ENCODE measurements at regions not wholly inside any gene's neighbourhood (a gene's known extent, or its start where the extent isn't known, plus 50 kb on each side); places are given as distances from the start of the nearest gene placed in this dataset.
A peak's percentile ranks its signal among the peaks of the same experiment; 100 is the strongest.
"Not testable (repeated sequence)": the region's sequence is repeated elsewhere in the genome, so short reads cannot be mapped to it uniquely, and the experiment has no call there.

DNA sequence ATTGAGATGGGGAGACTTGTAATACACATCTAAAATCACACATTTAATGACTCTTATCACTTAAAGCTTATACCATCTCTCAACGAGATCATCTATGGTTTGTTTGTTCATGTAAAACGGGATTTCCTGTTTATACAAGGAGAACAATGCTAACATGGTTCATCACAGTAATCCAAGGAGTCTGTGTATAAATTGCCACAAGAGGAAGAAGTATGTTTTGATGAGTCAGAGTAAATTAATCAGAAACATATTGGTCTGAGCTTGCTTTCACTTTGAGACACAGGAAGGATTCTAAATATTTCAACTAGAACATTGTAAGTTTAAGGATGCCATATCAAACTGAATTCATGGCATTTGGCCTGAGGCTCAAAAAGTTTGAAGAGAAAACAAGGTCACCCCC is 594.1 kb downstream of the GLUD2 start:
- DNase-seq (ENCODE audit: low read depth in 1 of 2, low spot score in 2 of 2), result peak in 1 of 2 experiments; percentile 75
- no peak overlapping the region for H3K4me3 ChIP-seq
- peaks cover 17% of the 10 kb centered on the region for H3K4me1 ChIP-seq (replicated peaks)
- no peaks in the 10 kb centered on the region for H3K9me3 ChIP-seq (replicated peaks)
- no peaks in the 10 kb centered on the region for H3K27me3 ChIP-seq (replicated peaks)
- no peaks in the 10 kb centered on the region for H3K36me3 ChIP-seq
- peak overlapping the region; percentile 49 for H3K27ac ChIP-seq

DNA sequence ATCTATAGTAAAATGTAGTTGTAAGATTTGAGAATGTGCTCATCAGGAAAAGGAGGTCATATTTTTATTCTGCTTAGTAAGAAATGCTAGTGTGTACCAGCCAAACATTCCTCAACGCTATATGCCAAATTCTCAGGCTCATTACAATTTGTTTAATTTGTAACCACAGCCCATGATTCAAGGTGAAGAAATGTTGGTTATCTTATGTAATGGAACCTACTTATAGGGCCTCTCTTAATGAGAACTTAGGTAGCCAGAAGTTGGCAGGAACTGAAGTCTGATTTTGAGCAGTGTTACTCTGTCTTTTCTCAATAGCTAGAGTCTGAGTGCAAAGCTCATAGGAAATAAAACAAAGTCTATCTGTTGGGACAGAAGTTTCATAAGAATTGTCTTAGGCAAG is 595.0 kb downstream of the GLUD2 start:
- DNase-seq (ENCODE audit: low read depth in 1 of 2, low spot score in 2 of 2), result peak in 1 of 2 experiments; percentile 22
- Histone ChIP-seq H3K36me3 (no peaks in the 10 kb centered on the region), H3K4me3 (no peak overlapping the region), H3K27ac (peak overlapping the region; percentile 49), H3K27me3 (replicated peaks) (no peaks in the 10 kb centered on the region), H3K9me3 (replicated peaks) (no peaks in the 10 kb centered on the region), H3K4me1 (replicated peaks) (peaks cover 17% of the 10 kb centered on the region)

DNA sequence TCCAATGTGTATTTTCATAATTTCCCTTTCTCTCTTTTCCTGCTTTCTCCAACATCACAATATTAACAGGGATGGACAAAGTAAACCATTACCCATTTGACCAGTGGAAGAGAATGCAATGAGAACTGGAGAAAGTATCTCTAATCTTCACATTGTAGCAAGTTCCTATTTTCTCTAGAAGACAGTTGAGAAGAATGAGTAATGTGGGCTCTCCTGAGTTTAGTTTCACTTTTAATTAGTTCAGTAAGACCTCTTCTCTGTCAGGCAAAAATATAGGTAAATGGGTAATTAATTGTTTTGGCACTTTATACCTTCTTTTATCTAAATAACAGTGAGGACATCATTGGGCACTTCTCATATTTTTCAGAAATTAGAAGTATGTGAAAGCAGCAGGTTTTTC is 602.0 kb downstream of the GLUD2 start:
- DNase-seq (ENCODE audit: low read depth in 1 of 2, low spot score in 2 of 2), result no peak
- no peaks in the 10 kb centered on the region for H3K27me3 ChIP-seq (replicated peaks)
- H3K9me3 ChIP-seq (replicated peaks), result no peaks in the 10 kb centered on the region
- no peaks in the 10 kb centered on the region for H3K36me3 ChIP-seq
- H3K4me3 ChIP-seq, result no peak overlapping the region
- no peaks in the 10 kb centered on the region for H3K4me1 ChIP-seq (replicated peaks)
- no peak overlapping the region for H3K27ac ChIP-seq

DNA sequence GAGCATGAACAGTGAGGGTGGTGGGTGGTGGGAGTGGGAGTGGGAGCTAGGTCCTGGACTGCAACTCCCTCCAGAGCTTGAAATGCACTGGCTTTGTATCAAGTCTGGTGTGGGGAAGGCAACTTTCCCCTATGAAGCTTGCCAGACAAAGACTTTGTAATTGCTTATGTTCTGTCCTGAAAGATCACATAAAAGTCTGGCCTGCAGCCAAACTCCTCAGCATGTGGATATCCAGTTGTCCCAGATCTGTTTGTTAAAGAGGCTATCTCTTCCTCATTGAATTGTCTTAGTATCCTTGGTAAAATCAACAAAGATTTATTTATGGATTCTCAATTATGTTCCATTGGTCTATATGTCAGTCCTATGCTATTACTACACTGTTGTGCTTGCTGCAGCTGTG is 607.9 kb downstream of the GLUD2 start:
- Histone ChIP-seq H3K27ac (no peak overlapping the region), H3K27me3 (replicated peaks) (no peaks in the 10 kb centered on the region), H3K36me3 (no peaks in the 10 kb centered on the region), H3K4me3 (no peak overlapping the region), H3K4me1 (replicated peaks) (no peaks in the 10 kb centered on the region), H3K9me3 (replicated peaks) (no peaks in the 10 kb centered on the region)
- DNase-seq (ENCODE audit: low read depth in 1 of 2, low spot score in 2 of 2), result no peak

GRCh38 chrX:121666171-121666570 is 618.8 kb downstream of the GLUD2 start:
- no peak for DNase-seq (ENCODE audit: low read depth in 1 of 2, low spot score in 2 of 2)
- Histone ChIP-seq H3K9me3 (replicated peaks) (no peaks in the 10 kb centered on the region), H3K27ac (no peak overlapping the region), H3K4me3 (no peak overlapping the region), H3K36me3 (no peaks in the 10 kb centered on the region), H3K4me1 (replicated peaks) (no peaks in the 10 kb centered on the region), H3K27me3 (replicated peaks) (no peaks in the 10 kb centered on the region)

GRCh38 chrX:121671649-121672048 is 624.2 kb downstream of the GLUD2 start:
- no peak overlapping the region for H3K27ac ChIP-seq
- no peak for DNase-seq (ENCODE audit: low read depth in 1 of 2, low spot score in 2 of 2)
- no peaks in the 10 kb centered on the region for H3K4me1 ChIP-seq (replicated peaks)
- H3K4me3 ChIP-seq, result no peak overlapping the region
- H3K36me3 ChIP-seq, result no peaks in the 10 kb centered on the region
- no peaks in the 10 kb centered on the region for H3K27me3 ChIP-seq (replicated peaks)
- no peaks in the 10 kb centered on the region for H3K9me3 ChIP-seq (replicated peaks)

GRCh38 chrX:121709236-121709635 is 661.8 kb downstream of the GLUD2 start:
- H3K27me3 ChIP-seq (replicated peaks); H3K4me1 ChIP-seq (replicated peaks); DNase-seq (ENCODE audit: low read depth in 1 of 2, low spot score in 2 of 2); H3K36me3 ChIP-seq; H3K9me3 ChIP-seq (replicated peaks); H3K27ac ChIP-seq; H3K4me3 ChIP-seq: not testable (repeated sequence)

DNA sequence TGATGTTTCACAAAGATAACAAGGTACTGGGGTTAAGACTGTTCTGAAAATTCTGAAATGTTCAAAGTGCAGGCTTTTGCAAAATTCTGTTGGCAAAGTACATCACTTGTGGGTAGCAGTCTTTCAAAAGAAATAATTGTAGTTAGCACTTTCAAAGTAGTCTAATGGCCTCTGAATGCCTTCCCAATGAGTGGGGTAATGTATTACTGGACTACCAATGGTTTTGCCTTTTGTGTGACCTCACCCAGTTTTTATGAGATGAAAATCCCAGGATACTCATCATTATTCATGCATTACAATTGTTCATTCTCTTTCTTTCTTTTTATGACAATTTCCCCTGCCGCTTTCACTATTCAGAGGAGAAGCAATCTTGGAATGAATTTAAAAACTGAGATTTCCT is 686.1 kb downstream of the GLUD2 start:
- Histone ChIP-seq H3K27ac (no peak overlapping the region), H3K27me3 (replicated peaks) (no peaks in the 10 kb centered on the region), H3K4me3 (no peak overlapping the region), H3K36me3 (no peaks in the 10 kb centered on the region), H3K9me3 (replicated peaks) (no peaks in the 10 kb centered on the region), H3K4me1 (replicated peaks) (no peaks in the 10 kb centered on the region)
- DNase-seq (ENCODE audit: low read depth in 1 of 2, low spot score in 2 of 2), result no peak

DNA sequence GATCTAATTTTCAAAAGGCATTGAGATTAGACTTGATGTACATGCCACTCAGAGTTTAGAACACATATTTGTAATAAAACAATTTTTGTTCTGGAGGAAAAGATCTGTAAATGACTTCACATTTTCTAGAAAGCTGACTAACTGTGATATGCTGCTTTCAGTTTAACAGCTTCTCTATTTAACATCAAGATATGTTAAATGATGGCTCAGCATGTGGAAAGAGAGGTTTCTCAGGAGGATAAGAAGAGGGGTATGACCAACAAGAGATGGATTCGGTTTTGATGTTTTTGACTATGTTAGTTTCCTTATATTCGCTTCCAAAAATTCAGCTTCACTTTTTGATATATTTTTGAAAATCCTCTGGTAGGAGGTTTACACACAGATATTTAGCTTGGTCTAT is 698.7 kb downstream of the GLUD2 start:
- Histone ChIP-seq H3K27ac (no peak overlapping the region), H3K36me3 (no peaks in the 10 kb centered on the region), H3K9me3 (replicated peaks) (no peaks in the 10 kb centered on the region), H3K4me3 (no peak overlapping the region), H3K4me1 (replicated peaks) (no peaks in the 10 kb centered on the region), H3K27me3 (replicated peaks) (no peaks in the 10 kb centered on the region)
- no peak for DNase-seq (ENCODE audit: low read depth in 1 of 2, low spot score in 2 of 2)

DNA sequence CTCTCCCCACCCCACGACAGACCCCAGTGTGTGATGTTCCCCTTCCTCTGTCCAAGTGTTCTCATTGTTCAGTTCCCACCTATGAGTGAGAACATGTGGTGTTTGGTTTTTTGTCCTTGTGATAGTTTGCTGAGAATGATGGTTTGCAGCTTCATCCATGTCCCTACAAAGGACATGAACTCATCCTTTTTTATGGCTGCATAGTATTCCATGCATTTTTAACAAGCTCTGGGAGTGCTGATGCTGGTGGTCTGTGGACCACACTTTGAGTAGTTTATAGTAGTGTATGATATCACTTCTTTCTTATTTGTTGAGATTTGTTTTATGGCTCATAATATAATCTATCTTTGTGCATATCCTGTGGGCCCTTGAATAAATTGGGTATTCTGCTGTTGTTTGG is 706.2 kb downstream of the GLUD2 start:
- not testable (repeated sequence) for H3K9me3 ChIP-seq (replicated peaks); H3K36me3 ChIP-seq; H3K4me1 ChIP-seq (replicated peaks); DNase-seq (ENCODE audit: low read depth in 1 of 2, low spot score in 2 of 2); H3K27ac ChIP-seq; H3K27me3 ChIP-seq (replicated peaks); H3K4me3 ChIP-seq

DNA sequence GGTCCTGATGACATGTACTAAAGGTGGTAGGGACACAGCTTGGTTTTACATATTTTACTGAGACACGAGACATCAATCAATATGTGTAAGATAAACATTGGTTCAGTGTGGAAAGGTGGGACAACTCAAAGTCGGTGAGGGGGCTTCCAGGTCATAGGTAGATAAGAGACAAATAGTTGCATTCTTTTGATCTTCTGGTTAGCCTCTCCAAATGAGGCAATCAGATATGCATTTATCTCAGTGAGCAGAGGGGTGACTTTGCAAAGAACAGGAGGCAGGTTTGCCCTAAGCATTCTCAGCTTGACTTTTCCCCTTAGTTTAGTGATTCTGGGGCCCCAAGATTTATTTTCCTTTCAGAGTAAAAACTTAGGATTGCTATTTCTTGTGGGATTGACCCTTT is 706.9 kb downstream of the GLUD2 start:
- Histone ChIP-seq H3K27me3 (replicated peaks) (no peaks in the 10 kb centered on the region), H3K4me1 (replicated peaks) (no peaks in the 10 kb centered on the region), H3K9me3 (replicated peaks) (no peaks in the 10 kb centered on the region), H3K27ac (no peak overlapping the region), H3K4me3 (no peak overlapping the region), H3K36me3 (no peaks in the 10 kb centered on the region)
- DNase-seq (ENCODE audit: low read depth in 1 of 2, low spot score in 2 of 2), result no peak

GRCh38 chrX:121755541-121755940 is 708.1 kb downstream of the GLUD2 start:
- DNase-seq (ENCODE audit: low read depth in 1 of 2, low spot score in 2 of 2), result no peak
- Histone ChIP-seq H3K36me3 (no peaks in the 10 kb centered on the region), H3K4me1 (replicated peaks) (no peaks in the 10 kb centered on the region), H3K27me3 (replicated peaks) (no peaks in the 10 kb centered on the region), H3K4me3 (no peak overlapping the region), H3K27ac (no peak overlapping the region), H3K9me3 (replicated peaks) (no peaks in the 10 kb centered on the region)

- Histone ChIP-seq H3K27me3 (replicated peaks) (no peaks in the 10 kb centered on the region), H3K4me3 (no peak overlapping the region), H3K36me3 (no peaks in the 10 kb centered on the region), H3K4me1 (replicated peaks) (no peaks in the 10 kb centered on the region), H3K9me3 (replicated peaks) (no peaks in the 10 kb centered on the region), H3K27ac (no peak overlapping the region)
- DNase-seq (ENCODE audit: low read depth in 1 of 2, low spot score in 2 of 2), result no peak
These were observed 714.4 kb downstream of the GLUD2 start for GRCh38 chrX:121761845-121762244.

- H3K27me3 ChIP-seq (replicated peaks), result no peaks in the 10 kb centered on the region
- no peaks in the 10 kb centered on the region for H3K36me3 ChIP-seq
- no peak for DNase-seq (ENCODE audit: low read depth in 1 of 2, low spot score in 2 of 2)
- H3K4me3 ChIP-seq, result no peak overlapping the region
- no peaks in the 10 kb centered on the region for H3K9me3 ChIP-seq (replicated peaks)
- H3K4me1 ChIP-seq (replicated peaks), result no peaks in the 10 kb centered on the region
- H3K27ac ChIP-seq, result no peak overlapping the region
These were observed 716.3 kb downstream of the GLUD2 start for GRCh38 chrX:121763671-121764070.

DNA sequence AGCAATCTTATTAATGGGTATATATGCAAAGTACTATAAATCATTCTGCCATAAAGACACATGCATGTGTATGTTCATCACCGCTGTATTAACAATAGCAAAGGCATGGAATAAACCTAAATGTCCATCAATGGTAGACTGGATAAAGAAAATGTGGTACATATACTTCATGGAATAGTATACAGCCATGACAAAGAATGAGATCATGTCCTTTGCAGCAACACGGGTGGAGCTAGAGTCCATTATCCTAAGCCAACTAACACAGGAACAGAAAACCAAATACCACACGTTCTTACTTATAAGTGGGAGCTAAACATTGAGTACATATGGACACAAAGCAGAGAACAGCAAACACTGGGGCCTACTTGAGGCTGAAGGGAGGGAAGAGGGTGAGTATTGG is 720.8 kb downstream of the GLUD2 start:
- not testable (repeated sequence) for DNase-seq (ENCODE audit: low read depth in 1 of 2, low spot score in 2 of 2); H3K27ac ChIP-seq; H3K9me3 ChIP-seq (replicated peaks); H3K36me3 ChIP-seq; H3K4me3 ChIP-seq; H3K27me3 ChIP-seq (replicated peaks); H3K4me1 ChIP-seq (replicated peaks)
